HL-60/S4 treated with retinoic acid at 250 ng/mL for 4 days and 3 days (cell line): ENCODE measurements at regions not wholly inside any gene's neighbourhood (a gene's known extent, or its start where the extent isn't known, plus 50 kb on each side); places are given as distances from the start of the nearest gene placed in this dataset.
"Not testable (repeated sequence)": the region's sequence is repeated elsewhere in the genome, so short reads cannot be mapped to it uniquely, and the experiment has no call there.

Experiments
- in situ Hi-C: fragments of 300-500 bp; cut with MboI; formaldehyde crosslinking; loops from 2 replicates; pipeline ENCODE4 v1.7.0; 2022; ENCODE audit warnings: low sequenced_read_pairs

- in situ Hi-C loops, result no loop called here
These were observed 89.8 kb upstream of the ACKR3 start for GRCh38 chr2:236479814-236480213.

- in situ Hi-C loops, result no loop called here
These were observed 86.5 kb upstream of the ACKR3 start for GRCh38 chr2:236483102-236483501.

GRCh38 chr2:236485519-236485918 is 84.1 kb upstream of the ACKR3 start:
- in situ Hi-C loops, result no loop called here

- in situ Hi-C loops, result not testable (repeated sequence)
These were observed 80.5 kb upstream of the ACKR3 start for GRCh38 chr2:236489083-236489482.

GRCh38 chr2:236489895-236490404 is 79.7 kb upstream of the ACKR3 start:
- in situ Hi-C loops, result no loop called here

GRCh38 chr2:236496340-236496739 is 73.3 kb upstream of the ACKR3 start:
- in situ Hi-C loops, result no loop called here

GRCh38 chr2:236498369-236498768 is 71.3 kb upstream of the ACKR3 start:
- in situ Hi-C loops, result no loop called here

- in situ Hi-C loops, result loop anchor here (25.0 kb wide), 1 partner anchor 562 kb away; no protein-coding TSS in a partner anchor
These were observed 69.7 kb upstream of the ACKR3 start for GRCh38 chr2:236499691-236500578.

- in situ Hi-C loops, result loop anchor here (25.0 kb wide), 1 partner anchor 561 kb away; no protein-coding TSS in a partner anchor
These were observed 68.6 kb upstream of the ACKR3 start for GRCh38 chr2:236501026-236501425.

GRCh38 chr2:236501531-236501930 is 68.1 kb upstream of the ACKR3 start:
- in situ Hi-C loops, result loop anchor here (25.0 kb wide), 1 partner anchor 561 kb away; no protein-coding TSS in a partner anchor

GRCh38 chr2:236503100-236503499 is 66.5 kb upstream of the ACKR3 start:
- in situ Hi-C loops, result loop anchor here (25.0 kb wide), 1 partner anchor 559 kb away; no protein-coding TSS in a partner anchor

- in situ Hi-C loops, result loop anchor here (25.0 kb wide), 1 partner anchor 559 kb away; no protein-coding TSS in a partner anchor
These were observed 66.0 kb upstream of the ACKR3 start for GRCh38 chr2:236503583-236503982.

- in situ Hi-C loops, result loop anchor here (25.0 kb wide), 1 partner anchor 557 kb away; no protein-coding TSS in a partner anchor
These were observed 64.6 kb upstream of the ACKR3 start for GRCh38 chr2:236505041-236505440.

GRCh38 chr2:236505648-236506047 is 64.0 kb upstream of the ACKR3 start:
- in situ Hi-C loops, result loop anchor here (25.0 kb wide), 1 partner anchor 557 kb away; no protein-coding TSS in a partner anchor

- in situ Hi-C loops, result loop anchor here (25.0 kb wide), 1 partner anchor 555 kb away; no protein-coding TSS in a partner anchor
These were observed 62.1 kb upstream of the ACKR3 start for GRCh38 chr2:236507393-236508085.

- in situ Hi-C loops, result loop anchor here (25.0 kb wide), 1 partner anchor 554 kb away; no protein-coding TSS in a partner anchor
These were observed 61.2 kb upstream of the ACKR3 start for GRCh38 chr2:236508466-236508865.

GRCh38 chr2:236510034-236510433 is 59.6 kb upstream of the ACKR3 start:
- in situ Hi-C loops, result loop anchor here (25.0 kb wide), 1 partner anchor 552 kb away; no protein-coding TSS in a partner anchor

- in situ Hi-C loops, result loop anchor here (25.0 kb wide), 1 partner anchor 551 kb away; no protein-coding TSS in a partner anchor
These were observed 58.4 kb upstream of the ACKR3 start for GRCh38 chr2:236511266-236511665.

- in situ Hi-C loops, result loop anchor here (25.0 kb wide), 1 partner anchor 550 kb away; no protein-coding TSS in a partner anchor
These were observed 57.4 kb upstream of the ACKR3 start for GRCh38 chr2:236512267-236512666.

- in situ Hi-C loops, result loop anchor here (25.0 kb wide), 1 partner anchor 549 kb away; no protein-coding TSS in a partner anchor
These were observed 56.7 kb upstream of the ACKR3 start for GRCh38 chr2:236512902-236513435.
